ENCODE measurements at regions not wholly inside any gene's neighbourhood (a gene's known extent, or its start where the extent isn't known, plus 50 kb on each side); places are given as distances from the start of the nearest gene placed in this dataset.

- DNase-seq (ENCODE audit: insufficient read length, low spot score): no peak
- FAIRE-seq: no peak
- TF ChIP-seq CTCF (IDR thresholded peaks at IDR 0.05; ENCODE audit: insufficient read depth, missing control alignments): no peak
Measured at GRCh38 chr20:57895161-57895855, 185.5 kb upstream of the PMEPA1 start.

DNA sequence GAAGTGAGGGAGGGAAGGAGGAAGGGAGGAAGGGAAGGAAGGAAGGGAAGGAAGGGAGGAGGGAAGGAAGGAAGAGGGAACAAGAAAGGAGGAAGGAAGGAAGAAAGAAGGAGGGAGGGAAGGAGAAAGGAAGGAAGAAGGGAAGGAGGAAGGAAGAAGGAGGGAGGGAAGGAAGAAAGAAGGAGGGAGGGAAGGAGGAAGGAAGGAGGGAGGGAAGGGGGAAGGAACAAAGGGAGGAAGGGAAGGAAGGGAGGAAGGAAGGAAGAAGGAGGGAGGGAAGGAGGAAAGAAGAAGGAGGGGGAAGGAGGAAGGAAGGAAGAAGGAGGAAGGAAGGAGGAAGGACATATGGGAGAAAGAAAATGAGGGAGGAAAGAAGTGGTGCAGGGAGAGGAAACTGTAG is 184.7 kb upstream of the PMEPA1 start:
- FAIRE-seq: no peak
- no peak for DNase-seq (ENCODE audit: insufficient read length, low spot score)
- TF ChIP-seq CTCF (IDR thresholded peaks at IDR 0.05; ENCODE audit: insufficient read depth, missing control alignments): no peak

DNA sequence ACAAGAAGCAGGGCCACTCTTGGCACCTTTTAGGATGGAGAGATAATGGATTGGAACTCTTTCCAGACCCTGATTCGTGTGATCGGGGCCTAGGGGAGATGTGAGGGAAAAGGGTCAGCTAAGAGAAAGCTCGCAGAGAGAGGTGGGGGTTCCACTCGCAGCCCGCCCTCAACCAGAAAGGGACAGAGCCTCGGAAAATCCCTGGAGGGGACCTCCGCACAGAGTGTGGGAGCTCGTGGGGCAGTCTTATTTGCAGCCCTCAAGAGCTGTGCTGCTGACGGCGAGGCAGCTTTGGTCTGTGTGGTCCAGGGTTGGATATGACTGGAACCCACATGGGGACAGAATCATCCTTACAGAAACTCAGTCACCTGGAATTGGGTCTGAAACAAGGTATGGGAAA is 184.3 kb upstream of the PMEPA1 start:
- no peak for TF ChIP-seq CTCF (IDR thresholded peaks at IDR 0.05; ENCODE audit: insufficient read depth, missing control alignments)
- FAIRE-seq (no peak), DNase-seq (ENCODE audit: insufficient read length, low spot score) (no peak)

DNA sequence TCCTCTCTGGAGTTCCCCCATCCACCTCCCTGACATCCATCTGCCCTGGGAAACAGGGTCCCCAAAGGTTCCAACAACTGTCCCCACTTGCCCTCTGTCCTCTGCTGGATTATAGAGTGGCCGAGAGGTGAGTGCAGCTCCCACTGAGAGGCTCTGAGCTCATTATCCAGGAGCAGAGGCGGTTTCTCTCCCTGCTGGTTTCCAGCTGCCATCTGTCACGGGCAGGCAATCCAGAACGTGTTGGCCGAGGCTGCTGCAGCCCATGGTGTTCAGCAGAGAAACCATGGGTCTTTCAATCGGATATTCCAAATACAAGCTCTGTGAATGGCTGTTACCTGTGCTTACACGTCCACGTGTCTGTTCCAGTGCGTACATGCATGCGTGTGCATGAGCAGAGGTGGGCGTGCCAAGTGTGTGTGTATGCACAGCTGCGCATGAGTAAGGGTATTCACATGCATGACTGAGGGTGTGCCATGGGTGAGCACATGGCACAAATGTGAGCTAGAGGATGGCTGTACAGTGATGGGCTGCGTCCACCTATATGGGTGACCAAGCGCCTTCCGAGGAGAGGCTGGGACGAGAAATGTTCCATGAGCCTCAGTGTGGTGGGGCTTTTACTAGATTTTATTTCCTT is 183.7 kb upstream of the PMEPA1 start:
- no peak for TF ChIP-seq CTCF (IDR thresholded peaks at IDR 0.05; ENCODE audit: insufficient read depth, missing control alignments)
- DNase-seq (ENCODE audit: insufficient read length, low spot score): no peak
- FAIRE-seq: no peak

DNA sequence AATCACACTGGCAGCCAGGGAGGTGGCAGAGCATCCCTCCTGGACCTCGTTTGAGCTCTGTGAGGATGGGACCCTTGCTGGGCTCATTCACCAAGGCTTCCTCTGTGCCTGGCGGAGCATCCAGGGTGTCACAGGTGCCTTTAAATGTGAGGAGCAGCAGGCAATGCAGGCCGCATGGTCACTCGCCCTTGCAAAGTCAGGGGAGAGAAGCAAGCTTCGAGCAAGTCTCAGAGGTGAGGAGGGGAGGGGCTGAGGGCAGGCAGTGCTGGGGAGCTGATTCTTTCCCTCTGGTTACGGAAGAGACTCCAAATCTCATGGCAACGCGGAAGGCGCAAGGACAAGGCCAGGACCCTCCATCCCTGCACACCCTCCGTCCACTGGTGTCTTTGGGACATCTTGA is 182.7 kb upstream of the PMEPA1 start:
- TF ChIP-seq CTCF (IDR thresholded peaks at IDR 0.05; ENCODE audit: insufficient read depth, missing control alignments): no peak
- FAIRE-seq (no peak), DNase-seq (ENCODE audit: insufficient read length, low spot score) (no peak)

DNA sequence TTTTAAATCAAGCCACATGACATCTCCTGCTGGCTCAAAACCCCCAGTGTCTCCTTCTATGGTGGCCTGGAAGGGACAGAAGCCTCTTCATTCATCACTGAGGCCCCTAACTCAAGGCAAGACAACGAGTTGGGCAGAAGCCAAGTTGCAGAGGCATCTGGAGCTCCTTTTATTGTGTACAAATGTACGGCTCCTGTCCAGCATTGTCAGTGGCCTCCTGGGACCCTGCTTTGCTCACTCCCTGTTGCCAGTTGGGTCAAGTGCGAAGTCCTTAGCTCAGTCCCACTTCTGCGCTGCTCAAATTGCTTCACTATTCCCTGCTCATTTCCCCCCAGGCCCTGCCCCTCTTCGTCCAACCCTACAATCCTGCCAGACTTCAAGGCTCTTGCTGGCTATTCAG is 181.2 kb upstream of the PMEPA1 start:
- TF ChIP-seq CTCF (IDR thresholded peaks at IDR 0.05; ENCODE audit: insufficient read depth, missing control alignments): no peak
- DNase-seq (ENCODE audit: insufficient read length, low spot score): no peak
- no peak for FAIRE-seq

DNA sequence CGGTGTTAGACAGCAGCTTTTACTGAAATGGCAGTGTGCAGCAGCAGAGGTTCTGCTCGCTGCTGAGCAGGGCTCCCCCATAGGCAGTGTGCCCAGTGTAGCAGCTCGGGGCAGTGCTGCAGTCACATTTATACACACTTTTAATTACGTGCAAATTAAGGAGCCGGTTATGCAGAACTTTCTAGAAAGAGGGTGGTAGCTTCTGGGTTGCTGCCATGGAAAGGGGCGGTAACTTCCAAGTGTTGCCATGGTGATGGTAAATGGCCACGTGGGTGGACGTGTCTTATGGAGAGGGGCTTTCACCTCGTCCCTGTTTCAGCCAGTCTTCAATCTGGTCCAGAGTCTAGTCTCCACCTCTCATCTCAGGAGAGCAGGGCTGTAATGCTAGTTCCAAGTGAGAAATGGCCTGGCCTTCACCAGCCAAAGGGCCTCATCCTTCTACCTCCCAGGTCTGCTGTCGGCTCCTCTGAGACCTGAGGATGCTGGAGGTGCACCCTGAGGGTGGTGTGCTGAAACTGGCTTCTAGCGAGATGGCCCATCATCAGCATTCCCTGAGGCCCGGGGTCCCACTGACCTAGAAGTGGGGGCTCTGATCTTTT is 180.5 kb upstream of the PMEPA1 start:
- TF ChIP-seq CTCF (IDR thresholded peaks at IDR 0.05; ENCODE audit: insufficient read depth, missing control alignments): no peak
- no peak for FAIRE-seq
- DNase-seq (ENCODE audit: insufficient read length, low spot score): no peak
